ENCODE measurements at regions not wholly inside any gene's neighbourhood (a gene's known extent, or its start where the extent isn't known, plus 50 kb on each side); places are given as distances from the start of the nearest gene placed in this dataset.
"Not testable (repeated sequence)": the region's sequence is repeated elsewhere in the genome, so short reads cannot be mapped to it uniquely, and the experiment has no call there.

DNA sequence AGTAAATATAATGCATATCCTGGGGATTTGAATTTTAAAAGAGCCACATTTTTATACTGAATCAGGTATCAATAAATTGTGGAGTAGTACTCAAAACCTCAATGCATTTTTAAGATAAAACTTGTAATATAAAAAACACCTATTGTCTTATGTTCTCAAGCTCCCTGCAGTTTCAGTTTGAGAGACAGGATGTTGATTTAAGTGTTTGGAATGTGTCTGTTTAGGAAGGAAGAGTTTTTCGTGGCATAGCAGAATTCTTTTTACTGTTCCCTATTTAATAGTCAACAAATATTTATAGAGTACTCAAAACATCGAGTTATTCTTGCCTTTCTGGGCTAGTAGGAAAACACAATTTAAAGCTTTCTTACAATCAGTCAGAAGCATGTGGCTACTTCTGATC is 146.1 kb upstream of the BCHE start:
- Histone ChIP-seq H2AFZ (ENCODE audit: low read length) (peak overlapping the region; percentile 19; the same call in 1 of the 2 replicates), H3K4me3 (ENCODE audit: low read length) (peak overlapping the region; percentile 29; the same call in 1 of the 2 replicates), H3K9me2 (replicated peaks; ENCODE audit: low read length) (no peaks in the 10 kb centered on the region), H3K27ac (ENCODE audit: low read length) (no peak overlapping the region), H3K79me2 (ENCODE audit: low read length) (no peaks in the 10 kb centered on the region), H3K4me1 (ENCODE audit: insufficient read depth, low read length) (0 out of 2 replicates have a peak, but pooled peaks cover 5% of the 10 kb centered on the region), H3K4me2 (ENCODE audit: low read length) (peak overlapping the region; percentile 65), H3F3A (ENCODE audit: low read length, unreplicated experiment) (no peaks in the 10 kb centered on the region), H3K9me3 (ENCODE audit: low read length) (no peaks in the 10 kb centered on the region), H3K9ac (ENCODE audit: low read length) (no peak overlapping the region), H3K36me3 (ENCODE audit: low read depth, low read length) (no peaks in the 10 kb centered on the region), H4K20me1 (ENCODE audit: low read length) (no peaks in the 10 kb centered on the region), H3K27me3 (ENCODE audit: low read length) (no peaks in the 10 kb centered on the region)
- intact Hi-C loops (cut with micrococcal nuclease) = no loop called here
- ChIA-PET CTCF (no interaction called here), POLR2A (ENCODE audit: unreplicated experiment) (interaction anchor here (0.6 kb wide), 1 partner anchor 1587 kb away, joined by 3 read pairs; no protein-coding TSS in a partner anchor)
- peak; percentile 48 for DNase-seq
- no peak for TF ChIP-seq EZH2 (IDR thresholded peaks at IDR 0.05; ENCODE audit: low read length, unreplicated experiment)
- no peak for TF ChIP-seq EZH2phosphoT487 (IDR thresholded peaks at IDR 0.05; ENCODE audit: borderline replicate concordance, low read length)
- TF ChIP-seq, protein P1, sequence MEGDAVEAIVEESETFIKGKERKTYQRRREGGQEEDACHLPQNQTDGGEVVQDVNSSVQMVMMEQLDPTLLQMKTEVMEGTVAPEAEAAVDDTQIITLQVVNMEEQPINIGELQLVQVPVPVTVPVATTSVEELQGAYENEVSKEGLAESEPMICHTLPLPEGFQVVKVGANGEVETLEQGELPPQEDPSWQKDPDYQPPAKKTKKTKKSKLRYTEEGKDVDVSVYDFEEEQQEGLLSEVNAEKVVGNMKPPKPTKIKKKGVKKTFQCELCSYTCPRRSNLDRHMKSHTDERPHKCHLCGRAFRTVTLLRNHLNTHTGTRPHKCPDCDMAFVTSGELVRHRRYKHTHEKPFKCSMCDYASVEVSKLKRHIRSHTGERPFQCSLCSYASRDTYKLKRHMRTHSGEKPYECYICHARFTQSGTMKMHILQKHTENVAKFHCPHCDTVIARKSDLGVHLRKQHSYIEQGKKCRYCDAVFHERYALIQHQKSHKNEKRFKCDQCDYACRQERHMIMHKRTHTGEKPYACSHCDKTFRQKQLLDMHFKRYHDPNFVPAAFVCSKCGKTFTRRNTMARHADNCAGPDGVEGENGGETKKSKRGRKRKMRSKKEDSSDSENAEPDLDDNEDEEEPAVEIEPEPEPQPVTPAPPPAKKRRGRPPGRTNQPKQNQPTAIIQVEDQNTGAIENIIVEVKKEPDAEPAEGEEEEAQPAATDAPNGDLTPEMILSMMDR (conservative IDR thresholded peaks at IDR 0.05; ENCODE audit: low read depth, low read length) = no peak
- ATAC-seq = peak; percentile 92
- no TSS peak for BruUV-seq (replicated peaks)

- H3K9ac ChIP-seq (ENCODE audit: low read length) = no peak overlapping the region
- no peak overlapping the region for H3K27ac ChIP-seq (ENCODE audit: low read length)
- ATAC-seq (no peak), DNase-seq (no peak)
- no peaks in the 10 kb centered on the region for H3K27me3 ChIP-seq (ENCODE audit: low read length)
- H3K4me1 ChIP-seq (ENCODE audit: insufficient read depth, low read length) = 0 out of 2 replicates have a peak, but pooled peaks cover 5% of the 10 kb centered on the region
- no peak overlapping the region for H3K4me2 ChIP-seq (ENCODE audit: low read length)
- POLR2A ChIA-PET (ENCODE audit: unreplicated experiment) = no interaction called here
- H4K20me1 ChIP-seq (ENCODE audit: low read length) = no peaks in the 10 kb centered on the region
- intact Hi-C loops (cut with micrococcal nuclease) = no loop called here
- BruUV-seq (replicated peaks) = no TSS peak
- H3K9me2 ChIP-seq (replicated peaks; ENCODE audit: low read length) = no peaks in the 10 kb centered on the region
- CTCF ChIA-PET = no interaction called here
- H3F3A ChIP-seq (ENCODE audit: low read length, unreplicated experiment) = no peaks in the 10 kb centered on the region
- H3K4me3 ChIP-seq (ENCODE audit: low read length) = no peak overlapping the region
- H2AFZ ChIP-seq (ENCODE audit: low read length) = no peak overlapping the region
- no peaks in the 10 kb centered on the region for H3K79me2 ChIP-seq (ENCODE audit: low read length)
- TF ChIP-seq, protein P1 (conservative IDR thresholded peaks at IDR 0.05; ENCODE audit: low read depth, low read length) = no peak
- TF ChIP-seq EZH2phosphoT487 (IDR thresholded peaks at IDR 0.05; ENCODE audit: borderline replicate concordance, low read length) (no peak), EZH2 (IDR thresholded peaks at IDR 0.05; ENCODE audit: low read length, unreplicated experiment) (no peak)
- H3K36me3 ChIP-seq (ENCODE audit: low read depth, low read length) = no peaks in the 10 kb centered on the region
- H3K9me3 ChIP-seq (ENCODE audit: low read length) = no peaks in the 10 kb centered on the region
Measured at GRCh38 chr3:165981318-165981717, 144.1 kb upstream of the BCHE start.

GRCh38 chr3:165960825-165961224 is 123.6 kb upstream of the BCHE start:
- H3K27ac ChIP-seq (ENCODE audit: low read length); BruUV-seq (replicated peaks); H3K36me3 ChIP-seq (ENCODE audit: low read depth, low read length); H3K4me1 ChIP-seq (ENCODE audit: insufficient read depth, low read length); H4K20me1 ChIP-seq (ENCODE audit: low read length); H3K4me2 ChIP-seq (ENCODE audit: low read length); POLR2A ChIA-PET (ENCODE audit: unreplicated experiment); H3K79me2 ChIP-seq (ENCODE audit: low read length); intact Hi-C loops (cut with micrococcal nuclease); H3K9me2 ChIP-seq (replicated peaks; ENCODE audit: low read length); CTCF ChIA-PET; H3K9ac ChIP-seq (ENCODE audit: low read length); H3K9me3 ChIP-seq (ENCODE audit: low read length); H3F3A ChIP-seq (ENCODE audit: low read length, unreplicated experiment); ATAC-seq; H2AFZ ChIP-seq (ENCODE audit: low read length); H3K4me3 ChIP-seq (ENCODE audit: low read length); H3K27me3 ChIP-seq (ENCODE audit: low read length); DNase-seq: not testable (repeated sequence)
